OCI-LY7 (cell line): ENCODE measurements at regions not wholly inside any gene's neighbourhood (a gene's known extent, or its start where the extent isn't known, plus 50 kb on each side); places are given as distances from the start of the nearest gene placed in this dataset.

Experiments
- EZH2phosphoT487 ChIP-seq: fragments of 200-600 bp; sonication (generic); IDR thresholded peaks from 2 replicates; pipeline ENCODE4 v1.6.1; 2018; ENCODE audit warnings: low read depth, borderline replicate concordance, mild to moderate bottlenecking, mixed run types, antibody characterized with exemption, low read length, moderate library complexity, mixed read lengths
- TF ChIP-seq, protein P1 (sequence below): fragments of 200-600 bp; sonication (generic); conservative IDR thresholded peaks from 2 replicates; pipeline ENCODE4 v1.5.1; 2014; ENCODE audit warnings: mild to moderate bottlenecking, antibody characterized with exemption, low read length, moderate library complexity, mixed read lengths

DNA sequence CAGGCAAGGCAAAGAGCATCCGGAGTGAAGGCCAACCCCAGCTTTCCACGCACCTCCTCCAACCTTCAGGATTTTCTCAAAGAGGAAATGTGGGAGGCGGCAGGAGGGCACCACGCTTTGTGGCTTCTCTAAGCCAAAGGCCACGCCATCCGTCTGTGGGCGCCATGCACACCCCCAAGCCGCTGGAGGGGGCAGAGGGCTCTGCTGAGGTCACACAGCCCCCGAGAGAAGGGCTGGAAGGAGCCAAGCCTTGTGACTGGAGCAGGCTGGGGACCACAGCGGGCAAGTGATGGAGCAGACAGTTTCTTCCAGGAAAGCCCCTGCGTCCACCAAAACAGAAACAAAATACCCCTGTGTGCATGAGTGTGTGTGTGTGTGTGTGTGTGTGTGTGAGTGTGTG lies 527.4 kb downstream of the BRD1 start:
- TF ChIP-seq EZH2phosphoT487, result no peak
- TF ChIP-seq, protein P1, sequence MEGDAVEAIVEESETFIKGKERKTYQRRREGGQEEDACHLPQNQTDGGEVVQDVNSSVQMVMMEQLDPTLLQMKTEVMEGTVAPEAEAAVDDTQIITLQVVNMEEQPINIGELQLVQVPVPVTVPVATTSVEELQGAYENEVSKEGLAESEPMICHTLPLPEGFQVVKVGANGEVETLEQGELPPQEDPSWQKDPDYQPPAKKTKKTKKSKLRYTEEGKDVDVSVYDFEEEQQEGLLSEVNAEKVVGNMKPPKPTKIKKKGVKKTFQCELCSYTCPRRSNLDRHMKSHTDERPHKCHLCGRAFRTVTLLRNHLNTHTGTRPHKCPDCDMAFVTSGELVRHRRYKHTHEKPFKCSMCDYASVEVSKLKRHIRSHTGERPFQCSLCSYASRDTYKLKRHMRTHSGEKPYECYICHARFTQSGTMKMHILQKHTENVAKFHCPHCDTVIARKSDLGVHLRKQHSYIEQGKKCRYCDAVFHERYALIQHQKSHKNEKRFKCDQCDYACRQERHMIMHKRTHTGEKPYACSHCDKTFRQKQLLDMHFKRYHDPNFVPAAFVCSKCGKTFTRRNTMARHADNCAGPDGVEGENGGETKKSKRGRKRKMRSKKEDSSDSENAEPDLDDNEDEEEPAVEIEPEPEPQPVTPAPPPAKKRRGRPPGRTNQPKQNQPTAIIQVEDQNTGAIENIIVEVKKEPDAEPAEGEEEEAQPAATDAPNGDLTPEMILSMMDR, result no peak
